VCaP (cell line): ENCODE measurements at regions not wholly inside any gene's neighbourhood (a gene's known extent, or its start where the extent isn't known, plus 50 kb on each side); places are given as distances from the start of the nearest gene placed in this dataset.

Experiments used
- H3K27ac ChIP-seq: fragments of 450-650 bp; 2 replicates; pipeline ENCODE4 v1.5.1; 2017
- TF ChIP-seq, protein P1 (sequence below): fragments of 450-650 bp; conservative IDR thresholded peaks from 2 replicates; pipeline ENCODE4 v1.5.1; 2017; ENCODE audit warnings: mild to moderate bottlenecking, moderate library complexity

DNA sequence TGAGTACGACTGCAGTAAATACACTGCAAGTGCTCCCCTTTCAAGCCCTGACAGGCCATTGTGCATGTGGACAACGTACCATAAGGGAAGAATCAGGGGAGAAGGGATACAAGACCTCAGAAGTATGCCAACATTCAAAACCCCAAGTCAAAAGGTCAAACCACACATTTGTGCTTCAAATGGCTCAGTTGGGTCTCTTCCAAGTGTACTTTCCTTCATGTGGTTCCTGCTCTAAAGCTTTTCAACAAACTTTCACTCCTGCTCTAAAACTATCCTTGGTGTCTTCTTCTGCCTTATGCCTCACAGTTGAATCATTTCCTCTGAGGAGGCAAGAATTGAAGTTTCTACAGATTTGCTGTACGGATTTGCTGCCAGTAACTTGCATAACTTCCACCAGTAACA, 305.7 kb upstream of the SLIT2 start:
- no peak overlapping the region for H3K27ac ChIP-seq
- TF ChIP-seq, protein P1, sequence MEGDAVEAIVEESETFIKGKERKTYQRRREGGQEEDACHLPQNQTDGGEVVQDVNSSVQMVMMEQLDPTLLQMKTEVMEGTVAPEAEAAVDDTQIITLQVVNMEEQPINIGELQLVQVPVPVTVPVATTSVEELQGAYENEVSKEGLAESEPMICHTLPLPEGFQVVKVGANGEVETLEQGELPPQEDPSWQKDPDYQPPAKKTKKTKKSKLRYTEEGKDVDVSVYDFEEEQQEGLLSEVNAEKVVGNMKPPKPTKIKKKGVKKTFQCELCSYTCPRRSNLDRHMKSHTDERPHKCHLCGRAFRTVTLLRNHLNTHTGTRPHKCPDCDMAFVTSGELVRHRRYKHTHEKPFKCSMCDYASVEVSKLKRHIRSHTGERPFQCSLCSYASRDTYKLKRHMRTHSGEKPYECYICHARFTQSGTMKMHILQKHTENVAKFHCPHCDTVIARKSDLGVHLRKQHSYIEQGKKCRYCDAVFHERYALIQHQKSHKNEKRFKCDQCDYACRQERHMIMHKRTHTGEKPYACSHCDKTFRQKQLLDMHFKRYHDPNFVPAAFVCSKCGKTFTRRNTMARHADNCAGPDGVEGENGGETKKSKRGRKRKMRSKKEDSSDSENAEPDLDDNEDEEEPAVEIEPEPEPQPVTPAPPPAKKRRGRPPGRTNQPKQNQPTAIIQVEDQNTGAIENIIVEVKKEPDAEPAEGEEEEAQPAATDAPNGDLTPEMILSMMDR = no peak

- no peak overlapping the region for H3K27ac ChIP-seq
- TF ChIP-seq, protein P1 = no peak
Measured at GRCh38 chr4:19945501-19945900, 306.2 kb upstream of the SLIT2 start.

- TF ChIP-seq, protein P1 = no peak
- H3K27ac ChIP-seq = no peak overlapping the region
Measured at GRCh38 chr4:19944806-19945205, 306.9 kb upstream of the SLIT2 start.

DNA sequence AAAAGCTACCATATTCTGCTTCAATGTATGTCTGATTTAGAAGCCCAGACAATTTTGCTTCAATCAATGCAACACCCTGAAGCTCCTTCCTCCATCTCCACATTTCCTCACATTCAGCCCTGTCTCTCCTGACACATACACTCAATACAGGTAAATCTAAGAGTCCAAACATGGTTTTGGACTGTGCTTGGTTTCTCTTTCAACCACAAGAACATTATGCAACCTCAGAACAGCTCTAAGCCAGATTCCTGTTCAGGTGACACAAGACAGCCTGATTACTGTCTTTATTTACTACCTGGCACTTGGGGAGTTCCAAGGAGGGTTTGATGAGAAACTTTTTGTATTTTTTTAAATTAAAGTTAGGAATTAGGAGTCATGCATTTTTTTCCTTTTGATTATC, 307.5 kb upstream of the SLIT2 start:
- TF ChIP-seq, protein P1 = no peak
- H3K27ac ChIP-seq = no peak overlapping the region

DNA sequence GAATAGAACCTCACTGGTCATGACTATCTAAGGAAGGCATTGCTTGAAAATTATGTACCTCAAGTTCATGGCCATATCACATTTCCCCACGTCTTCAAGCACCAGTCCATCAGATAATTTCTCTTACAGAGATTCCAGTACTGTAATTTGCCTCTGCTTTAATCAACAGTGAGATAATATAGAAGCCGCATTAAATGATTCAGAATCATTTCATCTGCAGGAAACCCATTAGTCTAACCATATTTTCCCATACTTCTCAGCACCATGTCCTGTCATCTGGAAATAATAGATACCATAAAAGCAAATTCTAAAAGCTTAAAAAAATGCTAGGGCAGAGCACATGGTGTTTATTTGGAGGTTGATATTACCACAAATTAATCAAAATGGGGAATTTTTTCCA, 310.3 kb upstream of the SLIT2 start:
- no peak overlapping the region for H3K27ac ChIP-seq
- TF ChIP-seq, protein P1 = no peak

GRCh38 chr4:19940861-19941260, 310.8 kb upstream of the SLIT2 start:
- TF ChIP-seq, protein P1 = no peak

GRCh38 chr4:19936476-19936875, 315.2 kb upstream of the SLIT2 start:
- TF ChIP-seq, protein P1 = no peak
- no peak overlapping the region for H3K27ac ChIP-seq

More at GRCh38 chr4:19940861-19941260, 310.8 kb upstream of the SLIT2 start:
- H3K27ac ChIP-seq = no peak overlapping the region

- TF ChIP-seq, protein P1 = no peak
- no peak overlapping the region for H3K27ac ChIP-seq
Measured at GRCh38 chr4:19930742-19931141, 321.0 kb upstream of the SLIT2 start.
